ENCODE measurements at regions not wholly inside any gene's neighbourhood (a gene's known extent, or its start where the extent isn't known, plus 50 kb on each side); places are given as distances from the start of the nearest gene placed in this dataset.
"Not testable (repeated sequence)": the region's sequence is repeated elsewhere in the genome, so short reads cannot be mapped to it uniquely, and the experiment has no call there.

GRCh38 chr14:105669231-105669610 is 142.8 kb downstream of the TMEM121 start:
- BruUV-seq (replicated peaks); H3K36me3 ChIP-seq (ENCODE audit: control insufficient read depth, insufficient read depth, low read length); H3K4me3 Mint-ChIP-seq (ENCODE audit: unreplicated experiment); H3K9me3 ChIP-seq; H3K4me1 Mint-ChIP-seq (ENCODE audit: low read depth, unreplicated experiment); H3K27ac Mint-ChIP-seq (ENCODE audit: unreplicated experiment); H3K27me3 Mint-ChIP-seq (ENCODE audit: insufficient read depth, unreplicated experiment); DNase-seq; CTCF ChIA-PET; H3K4me3 ChIP-seq (ENCODE audit: low read depth, low read length); H3K27me3 ChIP-seq (replicated peaks; ENCODE audit: control insufficient read depth, insufficient read depth, low read length); H3K4me1 ChIP-seq; POLR2A ChIA-PET; intact Hi-C loops (cut with micrococcal nuclease; ENCODE audit: unreplicated experiment); H3K36me3 Mint-ChIP-seq (ENCODE audit: insufficient read depth, unreplicated experiment); H3K9me3 Mint-ChIP-seq (ENCODE audit: unreplicated experiment): not testable (repeated sequence)

GRCh38 chr14:105669646-105670045 is 143.3 kb downstream of the TMEM121 start:
- H3K4me1 ChIP-seq; H3K4me3 ChIP-seq (ENCODE audit: low read depth, low read length); H3K4me1 Mint-ChIP-seq (ENCODE audit: low read depth, unreplicated experiment); POLR2A ChIA-PET; H3K27me3 ChIP-seq (replicated peaks; ENCODE audit: control insufficient read depth, insufficient read depth, low read length); CTCF ChIA-PET; H3K27ac Mint-ChIP-seq (ENCODE audit: unreplicated experiment); H3K36me3 ChIP-seq (ENCODE audit: control insufficient read depth, insufficient read depth, low read length); H3K4me3 Mint-ChIP-seq (ENCODE audit: unreplicated experiment); H3K36me3 Mint-ChIP-seq (ENCODE audit: insufficient read depth, unreplicated experiment); BruUV-seq (replicated peaks); H3K9me3 ChIP-seq; intact Hi-C loops (cut with micrococcal nuclease; ENCODE audit: unreplicated experiment); H3K9me3 Mint-ChIP-seq (ENCODE audit: unreplicated experiment); DNase-seq; H3K27me3 Mint-ChIP-seq (ENCODE audit: insufficient read depth, unreplicated experiment): not testable (repeated sequence)

GRCh38 chr14:105672450-105673200 is 146.2 kb downstream of the TMEM121 start:
- H3K4me1 Mint-ChIP-seq (ENCODE audit: low read depth, unreplicated experiment): not testable (repeated sequence)

GRCh38 chr14:105675433-105675832 is 149.1 kb downstream of the TMEM121 start:
- intact Hi-C loops (cut with micrococcal nuclease; ENCODE audit: unreplicated experiment); H3K36me3 ChIP-seq (ENCODE audit: control insufficient read depth, insufficient read depth, low read length); H3K9me3 ChIP-seq; DNase-seq; H3K4me3 ChIP-seq (ENCODE audit: low read depth, low read length); H3K4me1 Mint-ChIP-seq (ENCODE audit: low read depth, unreplicated experiment); BruUV-seq (replicated peaks); H3K9me3 Mint-ChIP-seq (ENCODE audit: unreplicated experiment); H3K27ac Mint-ChIP-seq (ENCODE audit: unreplicated experiment); CTCF ChIA-PET; H3K27me3 Mint-ChIP-seq (ENCODE audit: insufficient read depth, unreplicated experiment); H3K36me3 Mint-ChIP-seq (ENCODE audit: insufficient read depth, unreplicated experiment); H3K4me3 Mint-ChIP-seq (ENCODE audit: unreplicated experiment); H3K27me3 ChIP-seq (replicated peaks; ENCODE audit: control insufficient read depth, insufficient read depth, low read length); POLR2A ChIA-PET; H3K4me1 ChIP-seq: not testable (repeated sequence)

More at GRCh38 chr14:105672450-105673200, 146.2 kb downstream of the TMEM121 start:
- peaks cover 12% of the 10 kb centered on the region for H3K27me3 Mint-ChIP-seq (ENCODE audit: insufficient read depth, unreplicated experiment)
- H3K9me3 Mint-ChIP-seq (ENCODE audit: unreplicated experiment); H3K4me1 ChIP-seq; H3K4me3 Mint-ChIP-seq (ENCODE audit: unreplicated experiment); CTCF ChIA-PET; H3K9me3 ChIP-seq; H3K27ac Mint-ChIP-seq (ENCODE audit: unreplicated experiment); H3K36me3 Mint-ChIP-seq (ENCODE audit: insufficient read depth, unreplicated experiment); H3K36me3 ChIP-seq (ENCODE audit: control insufficient read depth, insufficient read depth, low read length); DNase-seq; H3K4me3 ChIP-seq (ENCODE audit: low read depth, low read length); POLR2A ChIA-PET; BruUV-seq (replicated peaks); intact Hi-C loops (cut with micrococcal nuclease; ENCODE audit: unreplicated experiment); H3K27me3 ChIP-seq (replicated peaks; ENCODE audit: control insufficient read depth, insufficient read depth, low read length): not testable (repeated sequence)

GRCh38 chr14:105675905-105676670 is 149.7 kb downstream of the TMEM121 start:
- BruUV-seq (replicated peaks); H3K36me3 ChIP-seq (ENCODE audit: control insufficient read depth, insufficient read depth, low read length); H3K27ac Mint-ChIP-seq (ENCODE audit: unreplicated experiment); H3K27me3 Mint-ChIP-seq (ENCODE audit: insufficient read depth, unreplicated experiment); H3K4me3 Mint-ChIP-seq (ENCODE audit: unreplicated experiment); H3K4me1 ChIP-seq; DNase-seq; H3K27me3 ChIP-seq (replicated peaks; ENCODE audit: control insufficient read depth, insufficient read depth, low read length); intact Hi-C loops (cut with micrococcal nuclease; ENCODE audit: unreplicated experiment); H3K9me3 Mint-ChIP-seq (ENCODE audit: unreplicated experiment); H3K4me3 ChIP-seq (ENCODE audit: low read depth, low read length); POLR2A ChIA-PET; H3K36me3 Mint-ChIP-seq (ENCODE audit: insufficient read depth, unreplicated experiment); H3K9me3 ChIP-seq; CTCF ChIA-PET; H3K4me1 Mint-ChIP-seq (ENCODE audit: low read depth, unreplicated experiment): not testable (repeated sequence)

GRCh38 chr14:105678057-105678456 is 151.7 kb downstream of the TMEM121 start:
- H3K27me3 Mint-ChIP-seq (ENCODE audit: insufficient read depth, unreplicated experiment); intact Hi-C loops (cut with micrococcal nuclease; ENCODE audit: unreplicated experiment); H3K4me1 Mint-ChIP-seq (ENCODE audit: low read depth, unreplicated experiment); H3K27me3 ChIP-seq (replicated peaks; ENCODE audit: control insufficient read depth, insufficient read depth, low read length); H3K4me1 ChIP-seq; H3K9me3 Mint-ChIP-seq (ENCODE audit: unreplicated experiment); H3K4me3 Mint-ChIP-seq (ENCODE audit: unreplicated experiment); H3K36me3 Mint-ChIP-seq (ENCODE audit: insufficient read depth, unreplicated experiment); BruUV-seq (replicated peaks); POLR2A ChIA-PET; H3K27ac Mint-ChIP-seq (ENCODE audit: unreplicated experiment); H3K4me3 ChIP-seq (ENCODE audit: low read depth, low read length); H3K36me3 ChIP-seq (ENCODE audit: control insufficient read depth, insufficient read depth, low read length); H3K9me3 ChIP-seq; DNase-seq: not testable (repeated sequence)
- CTCF ChIA-PET: interaction anchor here (0.6 kb wide), 1 partner anchor 683 kb away, joined by 3 read pairs; no protein-coding TSS in a partner anchor
